ENCODE measurements at regions not wholly inside any gene's neighbourhood (a gene's known extent, or its start where the extent isn't known, plus 50 kb on each side); places are given as distances from the start of the nearest gene placed in this dataset.

DNA sequence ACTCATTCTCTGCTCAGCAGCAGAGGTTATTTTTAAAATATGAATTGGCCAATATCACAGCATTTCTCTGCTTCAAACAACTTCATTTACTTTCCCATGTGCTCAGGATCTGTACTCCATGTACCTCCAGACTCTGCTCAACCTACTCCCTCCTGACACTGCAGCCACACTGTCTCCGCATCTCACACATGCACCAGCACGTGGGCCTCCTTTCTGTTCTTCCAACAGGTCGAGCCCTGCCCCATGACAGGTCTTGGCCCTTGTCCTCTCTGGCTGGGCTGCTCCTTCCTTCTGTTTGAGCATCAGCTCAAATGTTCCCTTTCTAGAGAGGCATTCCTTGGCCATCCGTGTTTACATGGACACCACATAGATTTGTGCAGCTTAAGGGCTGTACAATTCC lies 195.7 kb downstream of the EBLN2 start:
- CTCF ChIA-PET (ENCODE audit: low intra/inter-chr PET ratio) = no interaction called here
- in situ Hi-C loops (cut with MboI) = no loop called here

More for the DNA sequence above, 195.7 kb downstream of the EBLN2 start:
- Histone ChIP-seq H3K27ac (ENCODE audit: extremely low read depth, low read depth, low read length) (no peak overlapping the region), H3K9me3 (replicated peaks; ENCODE audit: control insufficient read depth, insufficient read depth, low read depth, low read length) (no peaks in the 10 kb centered on the region), H3K9ac (ENCODE audit: insufficient read depth in 1 of 2, low read depth in 2 of 2, low read length in 2 of 2) (no peak overlapping the region), H3K79me2 (ENCODE audit: control insufficient read depth, insufficient read depth, low read length) (no peaks in the 10 kb centered on the region), H3K36me3 (ENCODE audit: control insufficient read depth, insufficient read depth, low read length) (no peaks in the 10 kb centered on the region), H2AFZ (ENCODE audit: low read depth, low read length) (no peak overlapping the region), H3K27me3 (ENCODE audit: control insufficient read depth in 2 of 2, insufficient read depth in 2 of 2, low read length in 2 of 2) (peaks cover 0 to 5% of the 10 kb centered on the region in 2 experiments; a peak in 1 of 5 replicates), H3K4me1 (replicated peaks in 1 of 2; ENCODE audit: control insufficient read depth in 2 of 2, insufficient read depth in 2 of 2, low read length in 2 of 2) (peaks cover 2 to 8% of the 10 kb centered on the region in 2 experiments; a peak in 4 of 5 replicates), H3K4me2 (ENCODE audit: insufficient read depth, low read length) (no peak overlapping the region), H4K20me1 (replicated peaks; ENCODE audit: control insufficient read depth, insufficient read depth, low read length) (no peaks in the 10 kb centered on the region; the same call in 1 of the 2 replicates), H3K4me3 (no peak overlapping the region), H3K9me1 (ENCODE audit: control insufficient read depth, insufficient read depth, low read length) (no peaks in the 10 kb centered on the region)
- WGBS (ENCODE audit: insufficient coverage, low coverage, missing lambda C conversion rate) = 0% methylated on average over 4 of the region's 4 CpGs
- TF ChIP-seq TAF1 (IDR thresholded peaks at IDR 0.05; ENCODE audit: control insufficient read depth, extremely low read depth, insufficient read depth, low read length, severe bottlenecking) (no peak), NFYB (IDR thresholded peaks at IDR 0.05; ENCODE audit: extremely low read depth, insufficient read length) (no peak), LCOR (CRISPR knock-in tag; IDR thresholded peaks at IDR 0.05) (no peak), POLR2AphosphoS2 (IDR thresholded peaks at IDR 0.05; ENCODE audit: low read length) (no peak), HSF4 (CRISPR knock-in tag; IDR thresholded peaks at IDR 0.05; ENCODE audit: borderline replicate concordance) (no peak)
- TF ChIP-seq, protein P1, sequence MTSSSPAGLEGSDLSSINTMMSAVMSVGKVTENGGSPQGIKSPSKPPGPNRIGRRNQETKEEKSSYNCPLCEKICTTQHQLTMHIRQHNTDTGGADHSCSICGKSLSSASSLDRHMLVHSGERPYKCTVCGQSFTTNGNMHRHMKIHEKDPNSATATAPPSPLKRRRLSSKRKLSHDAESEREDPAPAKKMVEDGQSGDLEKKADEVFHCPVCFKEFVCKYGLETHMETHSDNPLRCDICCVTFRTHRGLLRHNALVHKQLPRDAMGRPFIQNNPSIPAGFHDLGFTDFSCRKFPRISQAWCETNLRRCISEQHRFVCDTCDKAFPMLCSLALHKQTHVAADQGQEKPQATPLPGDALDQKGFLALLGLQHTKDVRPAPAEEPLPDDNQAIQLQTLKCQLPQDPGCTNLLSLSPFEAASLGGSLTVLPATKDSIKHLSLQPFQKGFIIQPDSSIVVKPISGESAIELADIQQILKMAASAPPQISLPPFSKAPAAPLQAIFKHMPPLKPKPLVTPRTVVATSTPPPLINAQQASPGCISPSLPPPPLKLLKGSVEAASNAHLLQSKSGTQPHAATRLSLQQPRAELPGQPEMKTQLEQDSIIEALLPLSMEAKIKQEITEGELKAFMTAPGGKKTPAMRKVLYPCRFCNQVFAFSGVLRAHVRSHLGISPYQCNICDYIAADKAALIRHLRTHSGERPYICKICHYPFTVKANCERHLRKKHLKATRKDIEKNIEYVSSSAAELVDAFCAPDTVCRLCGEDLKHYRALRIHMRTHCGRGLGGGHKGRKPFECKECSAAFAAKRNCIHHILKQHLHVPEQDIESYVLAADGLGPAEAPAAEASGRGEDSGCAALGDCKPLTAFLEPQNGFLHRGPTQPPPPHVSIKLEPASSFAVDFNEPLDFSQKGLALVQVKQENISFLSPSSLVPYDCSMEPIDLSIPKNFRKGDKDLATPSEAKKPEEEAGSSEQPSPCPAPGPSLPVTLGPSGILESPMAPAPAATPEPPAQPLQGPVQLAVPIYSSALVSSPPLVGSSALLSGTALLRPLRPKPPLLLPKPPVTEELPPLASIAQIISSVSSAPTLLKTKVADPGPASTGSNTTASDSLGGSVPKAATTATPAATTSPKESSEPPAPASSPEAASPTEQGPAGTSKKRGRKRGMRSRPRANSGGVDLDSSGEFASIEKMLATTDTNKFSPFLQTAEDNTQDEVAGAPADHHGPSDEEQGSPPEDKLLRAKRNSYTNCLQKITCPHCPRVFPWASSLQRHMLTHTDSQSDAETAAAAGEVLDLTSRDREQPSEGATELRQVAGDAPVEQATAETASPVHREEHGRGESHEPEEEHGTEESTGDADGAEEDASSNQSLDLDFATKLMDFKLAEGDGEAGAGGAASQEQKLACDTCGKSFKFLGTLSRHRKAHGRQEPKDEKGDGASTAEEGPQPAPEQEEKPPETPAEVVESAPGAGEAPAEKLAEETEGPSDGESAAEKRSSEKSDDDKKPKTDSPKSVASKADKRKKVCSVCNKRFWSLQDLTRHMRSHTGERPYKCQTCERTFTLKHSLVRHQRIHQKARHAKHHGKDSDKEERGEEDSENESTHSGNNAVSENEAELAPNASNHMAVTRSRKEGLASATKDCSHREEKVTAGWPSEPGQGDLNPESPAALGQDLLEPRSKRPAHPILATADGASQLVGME (CRISPR knock-in tag; IDR thresholded peaks at IDR 0.05) = no peak
- TF ChIP-seq, protein P2, sequence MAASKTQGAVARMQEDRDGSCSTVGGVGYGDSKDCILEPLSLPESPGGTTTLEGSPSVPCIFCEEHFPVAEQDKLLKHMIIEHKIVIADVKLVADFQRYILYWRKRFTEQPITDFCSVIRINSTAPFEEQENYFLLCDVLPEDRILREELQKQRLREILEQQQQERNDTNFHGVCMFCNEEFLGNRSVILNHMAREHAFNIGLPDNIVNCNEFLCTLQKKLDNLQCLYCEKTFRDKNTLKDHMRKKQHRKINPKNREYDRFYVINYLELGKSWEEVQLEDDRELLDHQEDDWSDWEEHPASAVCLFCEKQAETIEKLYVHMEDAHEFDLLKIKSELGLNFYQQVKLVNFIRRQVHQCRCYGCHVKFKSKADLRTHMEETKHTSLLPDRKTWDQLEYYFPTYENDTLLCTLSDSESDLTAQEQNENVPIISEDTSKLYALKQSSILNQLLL (CRISPR knock-in tag; IDR thresholded peaks at IDR 0.05; ENCODE audit: borderline replicate concordance) = no peak
- TF ChIP-seq, protein P3, sequence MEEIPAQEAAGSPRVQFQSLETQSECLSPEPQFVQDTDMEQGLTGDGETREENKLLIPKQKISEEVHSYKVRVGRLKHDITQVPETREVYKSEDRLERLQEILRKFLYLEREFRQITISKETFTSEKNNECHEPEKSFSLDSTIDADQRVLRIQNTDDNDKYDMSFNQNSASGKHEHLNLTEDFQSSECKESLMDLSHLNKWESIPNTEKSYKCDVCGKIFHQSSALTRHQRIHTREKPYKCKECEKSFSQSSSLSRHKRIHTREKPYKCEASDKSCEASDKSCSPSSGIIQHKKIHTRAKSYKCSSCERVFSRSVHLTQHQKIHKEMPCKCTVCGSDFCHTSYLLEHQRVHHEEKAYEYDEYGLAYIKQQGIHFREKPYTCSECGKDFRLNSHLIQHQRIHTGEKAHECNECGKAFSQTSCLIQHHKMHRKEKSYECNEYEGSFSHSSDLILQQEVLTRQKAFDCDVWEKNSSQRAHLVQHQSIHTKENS (CRISPR knock-in tag; IDR thresholded peaks at IDR 0.05) = no peak
- TF ChIP-seq, protein P4, sequence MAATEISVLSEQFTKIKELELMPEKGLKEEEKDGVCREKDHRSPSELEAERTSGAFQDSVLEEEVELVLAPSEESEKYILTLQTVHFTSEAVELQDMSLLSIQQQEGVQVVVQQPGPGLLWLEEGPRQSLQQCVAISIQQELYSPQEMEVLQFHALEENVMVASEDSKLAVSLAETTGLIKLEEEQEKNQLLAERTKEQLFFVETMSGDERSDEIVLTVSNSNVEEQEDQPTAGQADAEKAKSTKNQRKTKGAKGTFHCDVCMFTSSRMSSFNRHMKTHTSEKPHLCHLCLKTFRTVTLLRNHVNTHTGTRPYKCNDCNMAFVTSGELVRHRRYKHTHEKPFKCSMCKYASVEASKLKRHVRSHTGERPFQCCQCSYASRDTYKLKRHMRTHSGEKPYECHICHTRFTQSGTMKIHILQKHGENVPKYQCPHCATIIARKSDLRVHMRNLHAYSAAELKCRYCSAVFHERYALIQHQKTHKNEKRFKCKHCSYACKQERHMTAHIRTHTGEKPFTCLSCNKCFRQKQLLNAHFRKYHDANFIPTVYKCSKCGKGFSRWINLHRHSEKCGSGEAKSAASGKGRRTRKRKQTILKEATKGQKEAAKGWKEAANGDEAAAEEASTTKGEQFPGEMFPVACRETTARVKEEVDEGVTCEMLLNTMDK (IDR thresholded peaks at IDR 0.05; ENCODE audit: borderline replicate concordance, insufficient read depth, low read depth, low read length, poor library complexity, severe bottlenecking) = no peak
- FAIRE-seq (no peak), ATAC-seq (no peak), DNase-seq (ENCODE audit: extremely low read depth in 1 of 4, low spot score in 3 of 4) (no peak)
- no TSS peak for BruUV-seq (replicated peaks)
- POLR2A ChIA-PET = no interaction called here
- intact Hi-C loops (cut with micrococcal nuclease) = no loop called here

Measured in K562 (cell line).